ENCODE measurements at regions not wholly inside any gene's neighbourhood (a gene's known extent, or its start where the extent isn't known, plus 50 kb on each side); places are given as distances from the start of the nearest gene placed in this dataset.

GRCh38 chr5:23635938-23636337 is 128.5 kb downstream of the PRDM9 start:
- Histone ChIP-seq H3K79me2 (ENCODE audit: low read length) (no peaks in the 10 kb centered on the region), H3K36me3 (replicated peaks; ENCODE audit: insufficient read depth, low read length) (no peaks in the 10 kb centered on the region), H3K9ac (ENCODE audit: low read length) (no peak overlapping the region), H3K27ac (ENCODE audit: low read length) (no peak overlapping the region), H3K9me3 (replicated peaks; ENCODE audit: insufficient read depth, low read length) (no peaks in the 10 kb centered on the region), H3K9me2 (replicated peaks; ENCODE audit: insufficient read depth, low read length) (no peaks in the 10 kb centered on the region), H3K4me2 (ENCODE audit: low read depth, low read length) (no peak overlapping the region), H2AFZ (ENCODE audit: low read length) (no peak overlapping the region), H3K4me3 (ENCODE audit: low read length) (no peak overlapping the region), H3F3A (ENCODE audit: insufficient read depth, low read length) (no peaks in the 10 kb centered on the region), H3K4me1 (ENCODE audit: low read length) (no peaks in the 10 kb centered on the region), H3K27me3 (replicated peaks; ENCODE audit: insufficient read depth, low read length) (no peaks in the 10 kb centered on the region), H4K20me1 (ENCODE audit: insufficient read depth, low read length) (no peaks in the 10 kb centered on the region)
- DNase-seq: no peak
- TF ChIP-seq EZH2phosphoT487 (IDR thresholded peaks at IDR 0.05; ENCODE audit: low read length) (no peak), CTCF (IDR thresholded peaks at IDR 0.05; ENCODE audit: low read length) (no peak), EZH2 (optimal IDR thresholded peaks at IDR 0.05; ENCODE audit: low read depth, low read length) (no peak)

GRCh38 chr5:23639326-23639725 is 131.9 kb downstream of the PRDM9 start:
- no peaks in the 10 kb centered on the region for H3K9me2 ChIP-seq (replicated peaks; ENCODE audit: insufficient read depth, low read length)

GRCh38 chr5:23648656-23649055 is 141.2 kb downstream of the PRDM9 start:
- no peaks in the 10 kb centered on the region for H3K4me1 ChIP-seq (ENCODE audit: low read length)
- no peak overlapping the region for H3K27ac ChIP-seq (ENCODE audit: low read length)
- TF ChIP-seq EZH2phosphoT487 (IDR thresholded peaks at IDR 0.05; ENCODE audit: low read length) (no peak), EZH2 (optimal IDR thresholded peaks at IDR 0.05; ENCODE audit: low read depth, low read length) (no peak), CTCF (IDR thresholded peaks at IDR 0.05; ENCODE audit: low read length) (no peak)
- H3K9me3 ChIP-seq (replicated peaks; ENCODE audit: insufficient read depth, low read length): no peaks in the 10 kb centered on the region
- H3K9me2 ChIP-seq (replicated peaks; ENCODE audit: insufficient read depth, low read length): no peaks in the 10 kb centered on the region
- H3K36me3 ChIP-seq (replicated peaks; ENCODE audit: insufficient read depth, low read length): no peaks in the 10 kb centered on the region
- DNase-seq: no peak
- no peaks in the 10 kb centered on the region for H3K27me3 ChIP-seq (replicated peaks; ENCODE audit: insufficient read depth, low read length)
- H3K4me2 ChIP-seq (ENCODE audit: low read depth, low read length): no peak overlapping the region
- no peak overlapping the region for H2AFZ ChIP-seq (ENCODE audit: low read length)
- no peak overlapping the region for H3K9ac ChIP-seq (ENCODE audit: low read length)
- no peaks in the 10 kb centered on the region for H4K20me1 ChIP-seq (ENCODE audit: insufficient read depth, low read length)
- H3K4me3 ChIP-seq (ENCODE audit: low read length): no peak overlapping the region
- no peaks in the 10 kb centered on the region for H3K79me2 ChIP-seq (ENCODE audit: low read length)
- H3F3A ChIP-seq (ENCODE audit: insufficient read depth, low read length): no peaks in the 10 kb centered on the region

More at GRCh38 chr5:23639326-23639725, 131.9 kb downstream of the PRDM9 start:
- Histone ChIP-seq H3F3A (ENCODE audit: insufficient read depth, low read length) (no peaks in the 10 kb centered on the region), H3K79me2 (ENCODE audit: low read length) (no peaks in the 10 kb centered on the region), H3K4me3 (ENCODE audit: low read length) (no peak overlapping the region), H3K9ac (ENCODE audit: low read length) (no peak overlapping the region), H4K20me1 (ENCODE audit: insufficient read depth, low read length) (no peaks in the 10 kb centered on the region), H3K36me3 (replicated peaks; ENCODE audit: insufficient read depth, low read length) (no peaks in the 10 kb centered on the region), H3K4me2 (ENCODE audit: low read depth, low read length) (no peak overlapping the region), H3K9me3 (replicated peaks; ENCODE audit: insufficient read depth, low read length) (no peaks in the 10 kb centered on the region), H2AFZ (ENCODE audit: low read length) (no peak overlapping the region), H3K27me3 (replicated peaks; ENCODE audit: insufficient read depth, low read length) (no peaks in the 10 kb centered on the region), H3K4me1 (ENCODE audit: low read length) (no peaks in the 10 kb centered on the region), H3K27ac (ENCODE audit: low read length) (no peak overlapping the region)
- TF ChIP-seq EZH2 (optimal IDR thresholded peaks at IDR 0.05; ENCODE audit: low read depth, low read length): no peak
- TF ChIP-seq EZH2phosphoT487 (IDR thresholded peaks at IDR 0.05; ENCODE audit: low read length): no peak
- TF ChIP-seq CTCF (IDR thresholded peaks at IDR 0.05; ENCODE audit: low read length): no peak
- DNase-seq: no peak

All from MM.1S (cell line).